Endodermal cell (in vitro differentiated cells): ENCODE measurements at regions not wholly inside any gene's neighbourhood (a gene's known extent, or its start where the extent isn't known, plus 50 kb on each side); places are given as distances from the start of the nearest gene placed in this dataset.
"Not testable (repeated sequence)": the region's sequence is repeated elsewhere in the genome, so short reads cannot be mapped to it uniquely, and the experiment has no call there.

Experiments
- DNase-seq: peaks from one replicate; pipeline ENCODE4 v3.0.0-alpha.2; 2017
- H3K27ac ChIP-seq: 2 replicates; pipeline ENCODE4 v1.5.1; 2013; ENCODE audit warnings: mild to moderate bottlenecking, low read depth, low read length, moderate library complexity
- H3K27me3 ChIP-seq: 2 replicates; pipeline ENCODE4 v1.6.1; 2013; ENCODE audit warnings: mild to moderate bottlenecking, low read length, moderate library complexity; ENCODE audit not compliant: insufficient read depth, control insufficient read depth, poor library complexity, severe bottlenecking
- H3K36me3 ChIP-seq: 2 replicates; pipeline ENCODE4 v1.7.0; 2013; ENCODE audit warnings: mild to moderate bottlenecking, low read length, moderate library complexity; ENCODE audit not compliant: control insufficient read depth, insufficient read depth
- H3K4me1 ChIP-seq: one replicate; pipeline ENCODE4 v1.7.0; 2013; ENCODE audit warnings: low read length; ENCODE audit not compliant: control insufficient read depth, insufficient read depth
- H3K4me3 ChIP-seq: 2 replicates; pipeline ENCODE4 v1.5.1; 2013; ENCODE audit warnings: mild to moderate bottlenecking, low read length, moderate library complexity
- H3K9ac ChIP-seq: 2 replicates; pipeline ENCODE4 v1.6.1; 2013; ENCODE audit warnings: mild to moderate bottlenecking, low read length, moderate library complexity; ENCODE audit not compliant: poor library complexity, severe bottlenecking; ENCODE audit errors: extremely low read depth
- H3K9me3 ChIP-seq: 2 replicates; pipeline ENCODE4 v1.6.1; 2013; ENCODE audit warnings: mild to moderate bottlenecking, low read length, moderate library complexity; ENCODE audit not compliant: control insufficient read depth
- H3K27ac Mint-ChIP-seq: 2 replicates; pipeline ENCODE4 v1.8.0; 2020; ENCODE audit warnings: mixed read lengths
- H3K27me3 Mint-ChIP-seq: 2 replicates; pipeline ENCODE4 v1.8.0; 2021; ENCODE audit warnings: mild to moderate bottlenecking, mixed read lengths; ENCODE audit not compliant: insufficient read depth
- H3K36me3 Mint-ChIP-seq: 2 replicates; pipeline ENCODE4 v1.8.0; 2020; ENCODE audit warnings: low read depth, mixed read lengths
- H3K4me1 Mint-ChIP-seq: 2 replicates; pipeline ENCODE4 v1.8.0; 2020; ENCODE audit warnings: mixed read lengths
- H3K4me3 Mint-ChIP-seq: 2 replicates; pipeline ENCODE4 v1.8.0; 2020; ENCODE audit warnings: mild to moderate bottlenecking, moderate library complexity, mixed read lengths
- H3K9me3 Mint-ChIP-seq: 2 replicates; pipeline ENCODE4 v1.8.0; 2020; ENCODE audit warnings: mild to moderate bottlenecking, mixed read lengths
- CTCF ChIP-seq: fragments of 200-600 bp; sonication (generic); conservative IDR thresholded peaks from 2 replicates; pipeline ENCODE4 v1.5.0; 2021; ENCODE audit warnings: antibody characterized with exemption, mild to moderate bottlenecking
- WGBS, 2 experiments: methylation state at CpG; one replicate each; pipeline versions ENCODE4 v1.1.5 to v1.1.7; 2013; ENCODE audit warnings: missing lambda C conversion rate in 2 of 2, mixed read lengths in 1 of 2; ENCODE audit not compliant: insufficient coverage in 1 of 2, insufficient read length in 1 of 2; 5-methylcytosine and 5-hydroxymethylcytosine counted together

- 58% methylated on average over 4 to 5 of the region's 5 CpGs for WGBS, 2 experiments
- Histone ChIP-seq H3K27me3 (no peaks in the 10 kb centered on the region), H3K4me1 (no peaks in the 10 kb centered on the region), H3K9ac (no peak overlapping the region), H3K4me3 (no peak overlapping the region), H3K36me3 (no peaks in the 10 kb centered on the region), H3K27ac (no peak overlapping the region), H3K9me3 (peaks cover 19% of the 10 kb centered on the region)
- Mint-ChIP-seq H3K4me1 (no peaks in the 10 kb centered on the region), H3K36me3 (no peaks in the 10 kb centered on the region), H3K9me3 (peaks cover 46% of the 10 kb centered on the region), H3K27ac (no peak overlapping the region), H3K4me3 (no peak overlapping the region), H3K27me3 (no peaks in the 10 kb centered on the region)
- no peak for DNase-seq
- TF ChIP-seq CTCF = no peak
Observed at GRCh38 chrX:144042271-144042670, 158.4 kb downstream of the UBE2NL start.

- no peak for DNase-seq
- H3K27ac Mint-ChIP-seq = no peak overlapping the region
- peaks cover 21% of the 10 kb centered on the region for H3K9me3 Mint-ChIP-seq
- no peak overlapping the region for H3K4me3 Mint-ChIP-seq
- Histone ChIP-seq H3K36me3 (no peaks in the 10 kb centered on the region), H3K9me3 (peaks cover 25% of the 10 kb centered on the region), H3K4me3 (no peak overlapping the region), H3K9ac (no peak overlapping the region), H3K27ac (no peak overlapping the region), H3K4me1 (no peaks in the 10 kb centered on the region), H3K27me3 (no peaks in the 10 kb centered on the region)
- WGBS, 2 experiments = 0% methylated on average over 1 of the region's 1 CpG; no CpG with 5 or more reads in 1 of the 2 experiments
- no peak for TF ChIP-seq CTCF
- H3K36me3 Mint-ChIP-seq = no peaks in the 10 kb centered on the region
- no peaks in the 10 kb centered on the region for H3K4me1 Mint-ChIP-seq
- no peaks in the 10 kb centered on the region for H3K27me3 Mint-ChIP-seq
Observed at GRCh38 chrX:144075432-144075831, 191.6 kb downstream of the UBE2NL start.

GRCh38 chrX:144082237-144082636, 198.4 kb downstream of the UBE2NL start:
- not testable (repeated sequence) for DNase-seq, H3K9me3 ChIP-seq, H3K9ac ChIP-seq, H3K36me3 ChIP-seq, H3K27ac ChIP-seq, H3K27me3 Mint-ChIP-seq, H3K9me3 Mint-ChIP-seq, H3K4me3 Mint-ChIP-seq, H3K4me3 ChIP-seq, H3K27me3 ChIP-seq, H3K4me1 ChIP-seq, H3K27ac Mint-ChIP-seq, H3K4me1 Mint-ChIP-seq, H3K36me3 Mint-ChIP-seq
- 88% methylated on average over 2 of the region's 5 CpGs; no CpG with 5 or more reads in 1 of the 2 experiments for WGBS, 2 experiments

GRCh38 chrX:144089674-144090073, 205.8 kb downstream of the UBE2NL start:
- not testable (repeated sequence) for H3K27me3 ChIP-seq, H3K27ac ChIP-seq, H3K27me3 Mint-ChIP-seq, H3K27ac Mint-ChIP-seq, H3K4me1 ChIP-seq, H3K9ac ChIP-seq, H3K4me3 ChIP-seq, H3K9me3 Mint-ChIP-seq, H3K36me3 ChIP-seq, H3K36me3 Mint-ChIP-seq, H3K4me3 Mint-ChIP-seq, DNase-seq, H3K4me1 Mint-ChIP-seq, H3K9me3 ChIP-seq
- no CpG with 5 or more reads among the region's 1 CpG for WGBS, 2 experiments

- H3K4me3 ChIP-seq = not testable (repeated sequence)
Observed at GRCh38 chrX:144092116-144092515, 208.2 kb downstream of the UBE2NL start.

GRCh38 chrX:144119490-144119889, 235.6 kb downstream of the UBE2NL start:
- not testable (repeated sequence) for H3K27ac Mint-ChIP-seq, H3K4me3 Mint-ChIP-seq, H3K27ac ChIP-seq, H3K36me3 ChIP-seq, H3K9me3 Mint-ChIP-seq, H3K9ac ChIP-seq, H3K4me3 ChIP-seq, H3K4me1 Mint-ChIP-seq, DNase-seq, H3K9me3 ChIP-seq, H3K36me3 Mint-ChIP-seq, H3K27me3 Mint-ChIP-seq, H3K27me3 ChIP-seq, H3K4me1 ChIP-seq
- WGBS, 2 experiments = no CpG with 5 or more reads among the region's 1 CpG

More at GRCh38 chrX:144092116-144092515, 208.2 kb downstream of the UBE2NL start:
- H3K27ac Mint-ChIP-seq, H3K4me3 Mint-ChIP-seq, H3K9ac ChIP-seq, H3K27me3 Mint-ChIP-seq, H3K4me1 Mint-ChIP-seq, H3K9me3 Mint-ChIP-seq, H3K27me3 ChIP-seq, H3K9me3 ChIP-seq, DNase-seq, H3K36me3 ChIP-seq, H3K36me3 Mint-ChIP-seq, H3K4me1 ChIP-seq, H3K27ac ChIP-seq: not testable (repeated sequence)
- no CpG with 5 or more reads among the region's 3 CpGs for WGBS, 2 experiments
